Vagina (tissue), 2 donors: ENCODE measurements at regions not wholly inside any gene's neighbourhood (a gene's known extent, or its start where the extent isn't known, plus 50 kb on each side); places are given as distances from the start of the nearest gene placed in this dataset.

Source experiments
- CTCF ChIP-seq, 3 experiments: fragments of 450-650 bp in 2 of 3; fragments of 200-600 bp in 1 of 3; sonication (generic) in 1 of 3; IDR thresholded peaks; one replicate each; pipeline ENCODE4 v1.5.1; 2017 to 2019; ENCODE audit warnings: antibody characterized with exemption in 3 of 3, mild to moderate bottlenecking in 2 of 3, moderate library complexity in 2 of 3
- POLR2A ChIP-seq, 2 donors: fragments of 450-650 bp; IDR thresholded peaks; one replicate each; pipeline ENCODE4 v1.6.1; 2017; ENCODE audit warnings: antibody characterized with exemption in 2 of 2, mild to moderate bottlenecking in 2 of 2, moderate library complexity in 2 of 2
- POLR2AphosphoS5 ChIP-seq, 2 donors: sonication (generic); formaldehyde crosslinking; IDR thresholded peaks; one replicate each; pipeline ENCODE4 v1.9.0; 2017; ENCODE audit warnings: antibody characterized with exemption in 2 of 2, mild to moderate bottlenecking in 2 of 2, low read depth in 1 of 2; ENCODE audit not compliant: insufficient read depth in 1 of 2

GRCh38 chr3:152964911-152965609, 130.1 kb downstream of the P2RY1 start:
- no peak for TF ChIP-seq POLR2A (IDR thresholded peaks at IDR 0.05)
- TF ChIP-seq CTCF (IDR thresholded peaks at IDR 0.05): no peak
- no peak for TF ChIP-seq POLR2AphosphoS5 (IDR thresholded peaks at IDR 0.05; ENCODE audit: insufficient read depth in 1 of 2, low read depth in 1 of 2)
